ENCODE measurements at regions not wholly inside any gene's neighbourhood (a gene's known extent, or its start where the extent isn't known, plus 50 kb on each side); places are given as distances from the start of the nearest gene placed in this dataset.

DNA sequence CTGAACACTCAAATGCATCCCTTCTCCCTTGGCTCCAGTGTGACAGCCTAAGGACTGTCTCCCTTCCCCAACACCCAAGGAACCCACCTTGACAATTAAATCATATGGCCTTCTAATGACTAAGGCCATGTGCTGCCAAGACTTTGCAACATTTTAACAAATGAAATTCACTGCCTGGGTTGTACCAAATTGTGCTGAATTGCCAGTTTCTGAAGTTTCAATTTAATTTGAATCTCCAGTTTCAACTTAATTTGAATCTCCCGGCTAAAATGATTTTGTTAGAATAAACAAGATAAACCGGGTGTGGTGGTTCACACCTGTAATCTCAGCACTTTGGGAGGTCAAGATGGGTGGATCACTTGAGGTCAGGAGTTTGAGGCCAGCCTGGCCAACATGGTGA, 72.4 kb upstream of the RAP2B start:
- TF ChIP-seq, protein P1, sequence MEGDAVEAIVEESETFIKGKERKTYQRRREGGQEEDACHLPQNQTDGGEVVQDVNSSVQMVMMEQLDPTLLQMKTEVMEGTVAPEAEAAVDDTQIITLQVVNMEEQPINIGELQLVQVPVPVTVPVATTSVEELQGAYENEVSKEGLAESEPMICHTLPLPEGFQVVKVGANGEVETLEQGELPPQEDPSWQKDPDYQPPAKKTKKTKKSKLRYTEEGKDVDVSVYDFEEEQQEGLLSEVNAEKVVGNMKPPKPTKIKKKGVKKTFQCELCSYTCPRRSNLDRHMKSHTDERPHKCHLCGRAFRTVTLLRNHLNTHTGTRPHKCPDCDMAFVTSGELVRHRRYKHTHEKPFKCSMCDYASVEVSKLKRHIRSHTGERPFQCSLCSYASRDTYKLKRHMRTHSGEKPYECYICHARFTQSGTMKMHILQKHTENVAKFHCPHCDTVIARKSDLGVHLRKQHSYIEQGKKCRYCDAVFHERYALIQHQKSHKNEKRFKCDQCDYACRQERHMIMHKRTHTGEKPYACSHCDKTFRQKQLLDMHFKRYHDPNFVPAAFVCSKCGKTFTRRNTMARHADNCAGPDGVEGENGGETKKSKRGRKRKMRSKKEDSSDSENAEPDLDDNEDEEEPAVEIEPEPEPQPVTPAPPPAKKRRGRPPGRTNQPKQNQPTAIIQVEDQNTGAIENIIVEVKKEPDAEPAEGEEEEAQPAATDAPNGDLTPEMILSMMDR (conservative IDR thresholded peaks at IDR 0.05; ENCODE audit: low read depth, low read length), result no peak
- no peak overlapping the region for H3K4me3 ChIP-seq (ENCODE audit: low read depth, low read length)
- no peak for DNase-seq (ENCODE audit: low read depth)

DNA sequence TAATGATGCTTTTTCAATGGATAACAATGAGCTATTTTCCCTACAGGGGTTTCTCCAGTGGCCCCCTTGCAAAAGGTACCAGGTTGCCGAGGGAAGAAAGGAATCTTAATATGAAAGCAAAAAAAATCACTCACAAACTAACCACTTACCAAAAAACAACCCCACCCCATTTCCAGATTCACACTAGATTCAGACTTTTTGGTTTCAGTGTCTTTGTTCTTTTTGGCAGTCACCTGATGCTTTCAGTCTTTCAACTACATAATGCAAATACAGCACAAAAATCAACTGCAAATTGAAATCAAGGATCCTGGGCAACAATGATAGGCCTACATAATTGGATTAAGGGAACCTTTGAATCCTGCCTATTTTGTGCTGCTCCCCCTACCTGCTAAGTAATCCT, 71.1 kb upstream of the RAP2B start:
- TF ChIP-seq, protein P1 (conservative IDR thresholded peaks at IDR 0.05; ENCODE audit: low read depth, low read length), result no peak
- DNase-seq (ENCODE audit: low read depth), result no peak
- no peak overlapping the region for H3K4me3 ChIP-seq (ENCODE audit: low read depth, low read length)

DNA sequence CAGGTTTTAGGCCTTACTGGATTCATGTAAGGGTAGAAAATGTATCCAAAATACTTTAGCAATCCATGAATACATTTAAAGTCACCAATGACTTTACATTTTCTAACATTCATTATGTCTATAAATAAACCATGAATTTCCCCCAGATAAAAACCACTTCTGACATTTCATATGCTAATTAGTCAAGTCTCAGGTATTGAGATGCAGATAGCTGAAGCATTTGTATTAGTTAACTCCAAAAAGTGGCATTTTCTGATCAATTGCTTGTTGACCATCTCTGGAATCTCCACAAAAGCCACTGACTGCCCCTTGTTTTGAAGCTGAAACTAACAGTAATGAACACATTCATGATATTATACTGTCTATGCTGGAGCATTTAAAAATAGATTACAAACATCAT, 68.4 kb upstream of the RAP2B start:
- TF ChIP-seq, protein P1 (conservative IDR thresholded peaks at IDR 0.05; ENCODE audit: low read depth, low read length), result no peak
- DNase-seq (ENCODE audit: low read depth), result no peak
- no peak overlapping the region for H3K4me3 ChIP-seq (ENCODE audit: low read depth, low read length)

DNA sequence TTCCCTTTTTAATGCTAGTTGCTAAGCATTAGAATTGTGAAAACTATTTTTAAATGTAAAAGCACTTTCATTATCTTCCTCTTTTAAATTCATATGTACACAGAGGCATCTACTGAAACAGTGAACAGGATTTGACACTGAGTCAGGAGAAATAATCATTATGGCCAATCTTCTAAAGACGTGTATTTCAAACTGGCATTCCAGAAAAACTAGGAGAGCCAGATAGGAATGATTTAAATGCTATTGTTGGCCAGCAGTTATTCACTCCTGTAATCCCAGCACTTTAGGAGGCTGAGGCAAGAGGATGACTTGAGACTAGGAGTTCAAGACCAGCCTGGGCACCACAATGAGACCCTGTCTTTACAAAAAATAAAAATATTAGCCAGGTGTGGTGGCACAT, 67.6 kb upstream of the RAP2B start:
- TF ChIP-seq, protein P1 (conservative IDR thresholded peaks at IDR 0.05; ENCODE audit: low read depth, low read length), result no peak
- H3K4me3 ChIP-seq (ENCODE audit: low read depth, low read length), result no peak overlapping the region
- no peak for DNase-seq (ENCODE audit: low read depth)

DNA sequence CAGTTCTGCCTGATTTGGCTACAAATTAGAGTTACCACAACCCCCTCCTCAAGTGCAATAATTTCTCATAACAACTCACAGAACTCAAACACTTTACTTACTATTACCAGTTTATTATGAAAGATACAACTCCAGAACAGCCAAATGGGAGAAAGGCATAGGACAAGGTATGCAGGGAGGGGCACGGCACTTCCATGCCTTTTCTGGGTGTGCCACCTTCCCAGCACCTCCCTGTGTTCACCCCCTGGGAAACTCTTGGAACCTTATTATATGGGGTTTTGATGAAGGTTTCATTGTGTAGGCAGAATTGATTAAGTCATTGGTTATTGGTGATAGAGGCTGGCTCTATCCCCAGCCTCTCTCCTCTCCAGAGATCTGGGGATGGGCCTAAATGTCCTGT, 66.6 kb upstream of the RAP2B start:
- TF ChIP-seq, protein P1 (conservative IDR thresholded peaks at IDR 0.05; ENCODE audit: low read depth, low read length), result no peak
- DNase-seq (ENCODE audit: low read depth), result no peak
- H3K4me3 ChIP-seq (ENCODE audit: low read depth, low read length), result no peak overlapping the region

DNA sequence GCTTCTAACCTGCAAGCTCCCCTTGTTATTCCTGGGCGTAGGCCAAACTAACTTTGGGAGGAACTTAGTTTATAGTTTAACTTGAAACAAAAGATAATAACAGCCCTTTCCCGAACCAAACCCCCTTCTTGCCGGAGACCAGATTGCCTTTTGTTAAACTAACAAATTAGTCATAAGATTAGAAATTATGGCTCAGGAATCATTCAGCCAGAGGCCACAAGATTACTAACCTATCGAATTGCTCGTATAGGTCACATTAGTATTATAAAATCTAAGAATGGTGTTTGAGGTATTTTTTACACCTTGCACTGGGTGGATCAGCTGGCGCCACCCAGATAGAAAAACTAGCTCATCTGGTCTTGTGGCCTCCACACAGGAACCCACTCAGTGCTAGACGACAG, 65.3 kb upstream of the RAP2B start:
- no peak for DNase-seq (ENCODE audit: low read depth)
- H3K4me3 ChIP-seq (ENCODE audit: low read depth, low read length), result no peak overlapping the region
- TF ChIP-seq, protein P1 (conservative IDR thresholded peaks at IDR 0.05; ENCODE audit: low read depth, low read length), result no peak

DNA sequence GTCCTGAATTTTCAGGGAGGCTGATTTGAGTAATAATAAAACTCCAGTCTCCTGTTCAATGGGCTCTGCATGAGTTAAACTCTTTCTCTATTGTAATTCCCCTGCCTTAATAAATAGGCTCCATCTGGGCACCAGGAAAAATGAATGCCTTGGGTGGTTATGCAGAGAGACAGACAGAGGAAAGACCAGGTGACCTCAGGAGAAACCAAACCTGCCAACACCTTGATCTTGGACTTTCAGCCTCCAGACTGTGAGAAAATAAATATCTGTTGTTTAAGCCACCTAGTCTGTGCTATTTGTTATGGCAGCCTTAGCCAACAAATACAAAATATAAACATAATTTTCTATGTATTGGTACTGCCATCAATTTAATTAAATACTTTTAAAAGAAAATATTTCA, 64.8 kb upstream of the RAP2B start:
- TF ChIP-seq, protein P1 (conservative IDR thresholded peaks at IDR 0.05; ENCODE audit: low read depth, low read length), result no peak
- H3K4me3 ChIP-seq (ENCODE audit: low read depth, low read length), result no peak overlapping the region
- no peak for DNase-seq (ENCODE audit: low read depth)

Measured in choroid plexus epithelial cell (primary cell).